ENCODE measurements at regions not wholly inside any gene's neighbourhood (a gene's known extent, or its start where the extent isn't known, plus 50 kb on each side); places are given as distances from the start of the nearest gene placed in this dataset.

DNA sequence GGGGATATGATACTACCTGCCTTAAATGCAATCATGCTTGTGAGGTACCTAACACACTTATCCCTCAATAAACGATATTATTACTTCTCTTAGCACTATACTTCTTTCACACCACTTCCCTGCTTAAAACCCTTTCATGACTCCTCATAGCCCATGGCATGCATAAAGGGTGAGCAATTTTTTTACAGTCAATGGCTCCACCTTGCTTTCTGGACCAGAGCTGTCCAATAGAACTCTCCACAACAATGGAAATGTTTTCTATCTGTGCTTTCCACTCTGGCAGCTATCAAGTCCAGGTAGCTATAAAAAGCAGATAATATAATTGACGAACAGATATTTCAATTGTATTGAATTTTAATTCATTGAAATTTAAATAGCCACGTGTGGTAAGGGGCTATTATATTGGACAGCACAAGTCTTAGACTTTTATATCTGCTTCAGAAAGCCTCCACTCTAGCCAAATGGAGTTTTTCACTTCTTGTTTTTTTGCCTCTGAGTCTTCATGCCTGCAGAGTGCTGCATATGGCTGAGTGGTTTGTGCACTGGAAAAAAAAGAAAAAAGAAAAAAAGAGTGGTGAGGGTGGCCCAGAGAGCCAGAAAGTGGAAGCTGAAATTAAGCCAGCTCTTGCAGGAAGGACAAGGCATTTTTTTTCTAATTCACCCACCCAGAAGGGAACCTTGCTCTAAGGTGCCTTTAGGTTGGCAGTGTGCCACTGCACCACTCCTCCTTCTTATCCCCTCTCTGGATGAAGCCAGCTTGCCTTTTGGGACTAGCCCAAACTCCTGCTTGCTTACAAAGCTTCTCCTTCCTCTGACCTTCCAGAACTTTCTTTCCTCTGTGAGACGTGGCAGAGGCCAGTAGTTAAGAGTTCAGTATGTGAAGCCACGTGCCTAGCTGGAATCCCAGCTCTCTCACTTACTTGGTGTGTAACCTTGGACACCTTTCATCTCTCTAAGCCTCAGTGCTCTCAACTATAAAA is 239.0 kb upstream of the LRTM1 start:
- DNase-seq = no peak
- no peak overlapping the region for H3K27ac ChIP-seq (ENCODE audit: low read length)
- no peaks in the 10 kb centered on the region for H3K27me3 ChIP-seq (replicated peaks; ENCODE audit: insufficient read depth, low read length)
- H3K4me2 ChIP-seq (ENCODE audit: low read depth, low read length) = no peak overlapping the region
- H3K4me3 ChIP-seq (ENCODE audit: low read length) = no peak overlapping the region
- H3K4me1 ChIP-seq (ENCODE audit: low read length) = no peaks in the 10 kb centered on the region
- H3K9ac ChIP-seq (ENCODE audit: low read length) = no peak overlapping the region
- no peaks in the 10 kb centered on the region for H3F3A ChIP-seq (ENCODE audit: insufficient read depth, low read length)
- H3K9me2 ChIP-seq (replicated peaks; ENCODE audit: insufficient read depth, low read length) = no peaks in the 10 kb centered on the region
- no peak overlapping the region for H2AFZ ChIP-seq (ENCODE audit: low read length)
- H3K9me3 ChIP-seq (replicated peaks; ENCODE audit: insufficient read depth, low read length) = no peaks in the 10 kb centered on the region
- H4K20me1 ChIP-seq (ENCODE audit: insufficient read depth, low read length) = no peaks in the 10 kb centered on the region
- no peaks in the 10 kb centered on the region for H3K36me3 ChIP-seq (replicated peaks; ENCODE audit: insufficient read depth, low read length)
- no peaks in the 10 kb centered on the region for H3K79me2 ChIP-seq (ENCODE audit: low read length)
- TF ChIP-seq EZH2 (optimal IDR thresholded peaks at IDR 0.05; ENCODE audit: low read depth, low read length) = no peak
- TF ChIP-seq, protein P1, sequence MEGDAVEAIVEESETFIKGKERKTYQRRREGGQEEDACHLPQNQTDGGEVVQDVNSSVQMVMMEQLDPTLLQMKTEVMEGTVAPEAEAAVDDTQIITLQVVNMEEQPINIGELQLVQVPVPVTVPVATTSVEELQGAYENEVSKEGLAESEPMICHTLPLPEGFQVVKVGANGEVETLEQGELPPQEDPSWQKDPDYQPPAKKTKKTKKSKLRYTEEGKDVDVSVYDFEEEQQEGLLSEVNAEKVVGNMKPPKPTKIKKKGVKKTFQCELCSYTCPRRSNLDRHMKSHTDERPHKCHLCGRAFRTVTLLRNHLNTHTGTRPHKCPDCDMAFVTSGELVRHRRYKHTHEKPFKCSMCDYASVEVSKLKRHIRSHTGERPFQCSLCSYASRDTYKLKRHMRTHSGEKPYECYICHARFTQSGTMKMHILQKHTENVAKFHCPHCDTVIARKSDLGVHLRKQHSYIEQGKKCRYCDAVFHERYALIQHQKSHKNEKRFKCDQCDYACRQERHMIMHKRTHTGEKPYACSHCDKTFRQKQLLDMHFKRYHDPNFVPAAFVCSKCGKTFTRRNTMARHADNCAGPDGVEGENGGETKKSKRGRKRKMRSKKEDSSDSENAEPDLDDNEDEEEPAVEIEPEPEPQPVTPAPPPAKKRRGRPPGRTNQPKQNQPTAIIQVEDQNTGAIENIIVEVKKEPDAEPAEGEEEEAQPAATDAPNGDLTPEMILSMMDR (IDR thresholded peaks at IDR 0.05; ENCODE audit: low read length) = no peak
- TF ChIP-seq EZH2phosphoT487 (IDR thresholded peaks at IDR 0.05; ENCODE audit: low read length) = no peak

DNA sequence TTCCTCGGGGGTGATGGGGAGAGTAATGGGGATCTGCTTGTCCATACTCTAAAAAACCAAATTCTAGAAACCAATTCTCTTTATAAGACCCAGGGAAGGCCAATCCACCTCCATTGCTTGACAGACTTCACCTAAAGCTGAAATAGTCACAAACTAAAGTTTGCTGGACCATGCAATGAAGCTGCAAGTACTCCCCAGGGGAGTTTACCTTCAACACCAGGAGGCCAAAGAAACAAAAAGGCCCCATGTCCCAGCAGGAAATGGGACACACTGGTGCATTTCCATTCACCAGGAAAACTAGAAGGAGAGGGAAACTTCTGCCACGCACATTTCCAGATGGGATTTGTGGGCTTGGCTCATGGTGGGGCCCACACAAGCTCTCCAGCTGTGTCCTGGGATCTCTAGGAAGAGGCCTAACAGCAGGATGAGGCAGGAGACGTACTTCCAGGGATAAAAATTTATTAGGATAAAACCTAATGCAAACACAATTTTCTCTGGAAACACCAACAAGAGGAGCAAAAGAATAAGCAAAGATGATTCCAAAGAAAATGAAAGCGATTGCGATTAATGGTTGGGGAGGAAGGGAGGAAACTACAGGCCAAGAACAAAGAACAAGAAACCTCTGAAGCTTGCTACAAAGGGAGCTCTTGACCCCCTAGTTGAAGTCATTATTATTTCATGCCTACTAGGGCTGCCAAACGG is 238.0 kb upstream of the LRTM1 start:
- Histone ChIP-seq H3K27me3 (replicated peaks; ENCODE audit: insufficient read depth, low read length) (no peaks in the 10 kb centered on the region), H4K20me1 (ENCODE audit: insufficient read depth, low read length) (no peaks in the 10 kb centered on the region), H3K9me3 (replicated peaks; ENCODE audit: insufficient read depth, low read length) (no peaks in the 10 kb centered on the region), H3K36me3 (replicated peaks; ENCODE audit: insufficient read depth, low read length) (no peaks in the 10 kb centered on the region), H3K27ac (ENCODE audit: low read length) (no peak overlapping the region), H3K9me2 (replicated peaks; ENCODE audit: insufficient read depth, low read length) (no peaks in the 10 kb centered on the region), H2AFZ (ENCODE audit: low read length) (no peak overlapping the region), H3K9ac (ENCODE audit: low read length) (no peak overlapping the region), H3F3A (ENCODE audit: insufficient read depth, low read length) (no peaks in the 10 kb centered on the region), H3K79me2 (ENCODE audit: low read length) (no peaks in the 10 kb centered on the region), H3K4me1 (ENCODE audit: low read length) (no peaks in the 10 kb centered on the region), H3K4me3 (ENCODE audit: low read length) (no peak overlapping the region), H3K4me2 (ENCODE audit: low read depth, low read length) (no peak overlapping the region)
- TF ChIP-seq EZH2phosphoT487 (IDR thresholded peaks at IDR 0.05; ENCODE audit: low read length) (no peak), EZH2 (optimal IDR thresholded peaks at IDR 0.05; ENCODE audit: low read depth, low read length) (no peak)
- TF ChIP-seq, protein P1 (IDR thresholded peaks at IDR 0.05; ENCODE audit: low read length) = no peak
- no peak for DNase-seq

DNA sequence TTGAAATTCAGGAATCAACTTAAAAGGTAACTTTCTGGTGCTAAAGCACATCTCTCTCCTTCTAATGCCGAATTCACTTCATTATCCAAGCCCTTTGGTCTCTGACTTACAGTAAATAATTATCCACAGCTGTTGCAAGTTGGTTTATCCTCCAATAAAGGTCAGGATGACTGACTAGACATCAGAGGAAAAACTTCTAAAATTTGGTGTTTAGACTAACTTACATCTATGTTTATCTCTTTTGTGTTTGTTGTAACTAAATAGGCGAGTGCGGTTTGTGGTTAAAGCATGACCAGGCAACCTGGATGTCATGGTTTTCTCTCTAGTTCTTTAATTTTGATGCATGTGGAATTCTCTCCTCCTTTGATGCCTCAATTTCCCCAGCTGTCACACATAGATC is 237.4 kb upstream of the LRTM1 start:
- Histone ChIP-seq H3K9me2 (replicated peaks; ENCODE audit: insufficient read depth, low read length) (no peaks in the 10 kb centered on the region), H3K9me3 (replicated peaks; ENCODE audit: insufficient read depth, low read length) (no peaks in the 10 kb centered on the region), H3K36me3 (replicated peaks; ENCODE audit: insufficient read depth, low read length) (no peaks in the 10 kb centered on the region), H2AFZ (ENCODE audit: low read length) (no peak overlapping the region), H4K20me1 (ENCODE audit: insufficient read depth, low read length) (no peaks in the 10 kb centered on the region), H3K27me3 (replicated peaks; ENCODE audit: insufficient read depth, low read length) (no peaks in the 10 kb centered on the region), H3K4me1 (ENCODE audit: low read length) (no peaks in the 10 kb centered on the region), H3K27ac (ENCODE audit: low read length) (no peak overlapping the region), H3F3A (ENCODE audit: insufficient read depth, low read length) (no peaks in the 10 kb centered on the region), H3K4me2 (ENCODE audit: low read depth, low read length) (no peak overlapping the region), H3K79me2 (ENCODE audit: low read length) (no peaks in the 10 kb centered on the region), H3K9ac (ENCODE audit: low read length) (no peak overlapping the region), H3K4me3 (ENCODE audit: low read length) (no peak overlapping the region)
- TF ChIP-seq EZH2phosphoT487 (IDR thresholded peaks at IDR 0.05; ENCODE audit: low read length) (no peak), EZH2 (optimal IDR thresholded peaks at IDR 0.05; ENCODE audit: low read depth, low read length) (no peak)
- TF ChIP-seq, protein P1 (IDR thresholded peaks at IDR 0.05; ENCODE audit: low read length) = no peak
- no peak for DNase-seq
